HFF-Myc (cell line): ENCODE measurements at regions not wholly inside any gene's neighbourhood (a gene's known extent, or its start where the extent isn't known, plus 50 kb on each side); places are given as distances from the start of the nearest gene placed in this dataset.

ENCODE experiments used
- DNase-seq: peaks from one replicate; pipeline ENCODE4 v3.0.0-alpha.2; 2011; ENCODE audit warnings: low read depth; ENCODE audit errors: extremely low read depth
- H3K4me3 ChIP-seq: replicated peaks from 2 replicates; pipeline ENCODE4 v1.5.1; 2011; ENCODE audit warnings: low read depth, mild to moderate bottlenecking, control low read depth, low read length
- CTCF ChIP-seq: IDR thresholded peaks from 2 replicates; pipeline ENCODE4 v1.5.1; 2012; ENCODE audit warnings: mild to moderate bottlenecking, low read depth, low read length, control low read depth; ENCODE audit errors: missing control alignments

GRCh38 chr10:121089434-121089833 lies 238.3 kb downstream of the WDR11 start:
- no peak overlapping the region for H3K4me3 ChIP-seq
- TF ChIP-seq CTCF, result no peak
- DNase-seq, result no peak

GRCh38 chr10:121091961-121092719 lies 241.0 kb downstream of the WDR11 start:
- DNase-seq, result no peak
- no peak overlapping the region for H3K4me3 ChIP-seq
- TF ChIP-seq CTCF, result no peak

GRCh38 chr10:121092720-121093095 lies 241.5 kb downstream of the WDR11 start:
- no peak overlapping the region for H3K4me3 ChIP-seq
- no peak for DNase-seq
- TF ChIP-seq CTCF, result no peak

GRCh38 chr10:121096617-121097431 lies 245.7 kb downstream of the WDR11 start:
- DNase-seq, result no peak
- H3K4me3 ChIP-seq, result no peak overlapping the region
- no peak for TF ChIP-seq CTCF

GRCh38 chr10:121098211-121098610 lies 247.0 kb downstream of the WDR11 start:
- TF ChIP-seq CTCF, result no peak
- no peak overlapping the region for H3K4me3 ChIP-seq
- no peak for DNase-seq

- no peak for DNase-seq
- TF ChIP-seq CTCF, result no peak
- H3K4me3 ChIP-seq, result no peak overlapping the region
These were observed 247.6 kb downstream of the WDR11 start for GRCh38 chr10:121098751-121099150.
